HG02623 (cell line): ENCODE measurements at regions not wholly inside any gene's neighbourhood (a gene's known extent, or its start where the extent isn't known, plus 50 kb on each side); places are given as distances from the start of the nearest gene placed in this dataset.

Experiments used
- ATAC-seq: cut with Tn5 transposase; IDR thresholded peaks from one replicate; pipeline ENCODE4 v1.9.1; 2021; ENCODE audit warnings: moderate library complexity; ENCODE audit not compliant: unreplicated experiment

GRCh38 chr10:10919976-10920375, 97.7 kb upstream of the CELF2 start:
- ATAC-seq: no peak

- no peak for ATAC-seq
Observed at GRCh38 chr10:10921826-10922461, 95.7 kb upstream of the CELF2 start.

- ATAC-seq: no peak
Observed at GRCh38 chr10:10923029-10923651, 94.5 kb upstream of the CELF2 start.

- ATAC-seq: no peak
Observed at GRCh38 chr10:10925667-10926066, 92.0 kb upstream of the CELF2 start.

- ATAC-seq: no peak
Observed at GRCh38 chr10:10927608-10928007, 90.1 kb upstream of the CELF2 start.

- no peak for ATAC-seq
Observed at GRCh38 chr10:10930979-10931743, 86.5 kb upstream of the CELF2 start.

- ATAC-seq: no peak
Observed at GRCh38 chr10:10935032-10935431, 82.6 kb upstream of the CELF2 start.

- no peak for ATAC-seq
Observed at GRCh38 chr10:10938676-10939075, 79.0 kb upstream of the CELF2 start.

GRCh38 chr10:10941127-10941730, 76.4 kb upstream of the CELF2 start:
- ATAC-seq: no peak

- ATAC-seq: no peak
Observed at GRCh38 chr10:10942441-10942840, 75.2 kb upstream of the CELF2 start.

- ATAC-seq: no peak
Observed at GRCh38 chr10:10946081-10946480, 71.6 kb upstream of the CELF2 start.

- ATAC-seq: no peak
Observed at GRCh38 chr10:10946801-10947200, 70.9 kb upstream of the CELF2 start.

GRCh38 chr10:10951675-10952074, 66.0 kb upstream of the CELF2 start:
- ATAC-seq: no peak

- ATAC-seq: no peak
Observed at GRCh38 chr10:10952800-10953199, 64.9 kb upstream of the CELF2 start.

- no peak for ATAC-seq
Observed at GRCh38 chr10:10956681-10957542, 60.8 kb upstream of the CELF2 start.

- ATAC-seq: no peak
Observed at GRCh38 chr10:10958041-10958440, 59.6 kb upstream of the CELF2 start.

GRCh38 chr10:10959666-10960065, 58.0 kb upstream of the CELF2 start:
- ATAC-seq: no peak

- no peak for ATAC-seq
Observed at GRCh38 chr10:10960534-10960933, 57.1 kb upstream of the CELF2 start.

GRCh38 chr10:10961072-10961471, 56.6 kb upstream of the CELF2 start:
- no peak for ATAC-seq

- no peak for ATAC-seq
Observed at GRCh38 chr10:10967029-10967428, 50.6 kb upstream of the CELF2 start.
